ENCODE measurements at regions not wholly inside any gene's neighbourhood (a gene's known extent, or its start where the extent isn't known, plus 50 kb on each side); places are given as distances from the start of the nearest gene placed in this dataset.
"Not testable (repeated sequence)": the region's sequence is repeated elsewhere in the genome, so short reads cannot be mapped to it uniquely, and the experiment has no call there.

GRCh38 chr14:34065690-34066391, 115.0 kb upstream of the EGLN3 start:
- DNase-seq (ENCODE audit: low read depth, low spot score), result no peak

DNA sequence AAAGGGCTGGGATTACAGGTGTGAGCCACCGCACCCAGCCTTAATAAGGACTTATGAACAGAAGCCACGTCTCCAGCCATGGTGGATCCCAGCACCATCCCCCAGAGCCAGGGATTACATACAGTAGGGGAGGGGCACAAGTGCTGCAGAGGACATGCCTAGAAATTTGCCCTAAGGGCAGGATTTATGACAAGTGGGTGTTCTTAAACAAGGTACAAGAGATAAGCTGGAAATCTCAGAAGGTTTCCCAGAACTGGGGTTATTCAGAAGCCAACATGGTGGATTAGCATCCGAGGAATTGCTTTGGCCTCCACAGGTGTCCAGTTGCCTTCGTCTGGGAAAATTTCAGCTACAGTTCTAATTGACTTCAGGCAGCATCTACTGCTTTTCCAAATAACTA, 114.4 kb upstream of the EGLN3 start:
- no peak for DNase-seq (ENCODE audit: low read depth, low spot score)

DNA sequence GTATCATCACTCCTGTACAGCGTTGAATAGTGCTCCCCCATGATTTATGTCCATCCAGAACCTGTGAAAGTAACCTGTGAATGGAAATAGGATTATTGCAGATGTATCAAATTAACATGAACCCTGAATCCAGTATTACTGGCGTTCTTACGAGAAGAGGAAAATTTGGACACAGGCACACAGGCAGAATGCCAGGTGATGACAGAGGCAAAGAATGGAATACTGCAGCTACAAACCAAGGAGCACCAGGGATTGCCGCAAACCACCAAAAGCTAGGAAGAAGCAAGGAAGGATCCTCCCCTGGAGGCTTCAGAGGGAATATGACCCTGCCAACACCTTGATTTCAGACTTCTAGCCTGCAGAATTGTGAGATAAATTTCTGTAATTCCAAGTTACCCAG, 113.5 kb upstream of the EGLN3 start:
- no peak for DNase-seq (ENCODE audit: low read depth, low spot score)

DNA sequence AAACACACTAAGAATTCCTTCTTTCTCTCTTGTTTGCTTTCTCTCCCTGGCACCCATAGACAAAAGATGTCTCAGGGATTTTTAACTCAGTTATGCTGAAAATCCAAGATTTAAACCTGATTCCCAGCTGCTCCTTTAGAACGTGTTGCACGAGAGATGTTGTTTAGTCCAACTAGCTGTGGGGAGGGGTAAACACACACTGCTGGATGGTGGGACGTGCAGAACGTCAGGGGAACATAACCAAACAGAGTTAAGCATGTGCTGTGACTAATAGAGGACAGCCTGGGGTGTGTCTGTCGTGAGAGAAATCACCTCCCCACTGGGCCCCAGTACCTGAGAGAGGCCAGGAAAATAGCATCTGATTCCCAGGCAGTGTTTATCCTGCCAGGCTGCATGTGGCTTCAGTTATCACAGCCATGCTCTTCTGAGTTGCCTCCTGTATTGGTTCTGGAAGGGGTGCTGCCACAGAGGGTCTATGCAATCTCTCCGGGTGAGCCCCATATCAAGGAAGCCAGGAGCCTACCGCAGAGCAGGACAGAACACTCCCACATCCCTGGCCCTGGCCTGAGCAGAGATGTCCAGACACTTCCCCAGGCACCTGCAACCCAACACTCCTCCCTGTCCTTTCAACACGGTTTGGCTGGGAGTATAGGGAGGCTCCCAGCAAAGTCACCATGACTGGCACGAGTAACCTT, 112.7 kb upstream of the EGLN3 start:
- DNase-seq (ENCODE audit: low read depth, low spot score), result no peak

DNA sequence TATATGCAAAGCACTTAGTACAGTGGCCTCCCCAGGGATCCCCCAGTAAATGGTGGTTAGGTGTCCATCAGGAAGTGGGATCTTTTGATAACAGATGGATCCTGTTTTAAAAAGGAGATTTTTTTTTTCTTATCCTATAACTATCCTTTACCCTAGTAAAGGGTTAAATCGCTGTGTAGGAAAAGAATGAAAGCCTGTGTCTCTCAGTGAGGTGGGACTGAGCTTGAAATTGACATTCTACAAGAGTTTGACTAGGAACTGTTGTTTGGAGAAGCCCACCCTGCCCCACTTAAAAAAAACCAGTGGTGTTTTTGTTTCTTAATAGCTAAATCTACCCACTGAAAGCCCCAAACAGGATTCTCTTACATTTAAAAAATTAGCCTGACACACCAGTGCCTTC, 112.2 kb upstream of the EGLN3 start:
- DNase-seq (ENCODE audit: low read depth, low spot score), result no peak

GRCh38 chr14:34062353-34062973, 111.6 kb upstream of the EGLN3 start:
- DNase-seq (ENCODE audit: low read depth, low spot score), result no peak

DNA sequence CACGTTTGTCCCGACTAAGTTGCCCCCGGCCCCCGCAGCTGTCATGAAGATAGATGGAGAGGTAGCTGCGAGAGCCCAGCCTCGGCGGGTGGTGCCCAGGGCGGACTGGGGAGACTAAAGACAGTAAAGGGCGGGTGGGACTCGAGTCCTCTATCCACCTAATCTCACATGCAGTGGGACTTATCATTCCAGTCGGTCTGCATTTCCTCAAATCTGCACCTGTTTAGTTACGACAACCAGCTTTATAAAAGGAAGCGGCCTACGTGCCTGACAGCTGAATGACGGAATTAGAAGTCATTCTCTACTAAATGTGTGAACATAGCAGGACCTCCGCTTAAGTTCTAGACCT, 109.8 kb upstream of the EGLN3 start:
- no peak for DNase-seq (ENCODE audit: low read depth, low spot score)

GRCh38 chr14:34059925-34060650, 109.2 kb upstream of the EGLN3 start:
- peak; percentile 87 for DNase-seq (ENCODE audit: low read depth, low spot score)

DNA sequence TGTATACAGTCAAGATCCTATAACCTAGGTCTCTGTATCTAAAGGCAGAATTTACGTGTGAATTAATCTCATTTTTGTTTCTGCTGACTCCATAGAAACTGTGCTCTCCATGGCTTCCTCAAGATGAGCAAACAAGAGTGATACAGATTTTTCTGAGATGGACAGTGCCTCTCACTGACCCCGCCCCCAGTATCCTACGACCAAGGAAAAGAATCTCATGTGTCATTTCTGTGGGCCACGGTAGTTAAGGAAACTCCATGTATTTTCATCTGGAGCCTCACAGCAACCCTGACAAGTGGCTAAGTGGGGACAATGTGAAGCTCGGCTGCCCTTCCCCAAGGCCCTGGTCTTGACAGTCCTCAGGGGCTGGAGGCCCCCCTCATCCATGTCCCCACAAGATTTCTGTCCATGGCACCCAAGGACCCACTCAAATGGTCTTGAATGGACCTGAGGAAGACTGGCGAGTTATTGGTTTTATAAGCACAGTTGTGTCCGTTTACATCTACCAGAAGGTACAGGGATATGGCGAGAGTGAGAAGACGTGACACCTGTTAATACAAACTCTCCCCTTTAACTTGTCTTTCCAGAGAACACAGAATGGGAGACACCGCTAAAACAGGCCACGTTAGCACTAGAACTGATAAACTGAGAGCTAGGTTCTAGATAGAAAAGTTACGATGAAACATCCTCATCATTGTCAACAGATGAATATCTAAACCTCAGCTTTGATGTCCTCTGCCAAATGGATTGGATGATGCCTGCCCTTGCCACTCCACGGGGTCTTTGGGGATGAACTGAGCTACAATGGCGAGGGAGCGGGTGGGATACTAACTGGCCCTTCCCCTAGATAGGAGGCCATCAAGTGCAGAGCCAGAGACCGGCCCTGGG, 108.4 kb upstream of the EGLN3 start:
- no peak for DNase-seq (ENCODE audit: low read depth, low spot score)

- no peak for DNase-seq (ENCODE audit: low read depth, low spot score)
Measured at GRCh38 chr14:34058510-34058909, 107.6 kb upstream of the EGLN3 start.

GRCh38 chr14:34056046-34056445, 105.2 kb upstream of the EGLN3 start:
- DNase-seq (ENCODE audit: low read depth, low spot score), result no peak

- no peak for DNase-seq (ENCODE audit: low read depth, low spot score)
Measured at GRCh38 chr14:34055157-34055950, 104.5 kb upstream of the EGLN3 start.

DNA sequence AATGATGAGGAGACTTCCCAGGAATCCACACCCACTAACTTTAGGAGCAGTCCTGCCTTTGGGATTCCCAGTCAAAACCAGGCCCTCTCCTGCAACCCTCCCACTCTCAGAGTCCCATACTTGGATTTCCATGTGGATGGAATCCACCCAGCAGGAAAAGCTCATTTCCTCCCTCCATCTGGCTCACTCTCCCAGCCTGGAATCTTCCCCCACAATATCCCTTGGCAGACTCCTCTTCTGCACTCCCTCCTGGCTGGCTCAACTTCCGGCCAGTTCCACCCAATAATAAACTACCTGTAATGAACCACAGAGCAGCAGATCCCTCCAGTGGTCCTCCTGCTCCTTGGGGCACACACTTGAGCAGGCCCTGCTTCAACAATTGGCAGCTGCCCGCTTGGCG, 102.8 kb upstream of the EGLN3 start:
- peak; percentile 36 for DNase-seq (ENCODE audit: low read depth, low spot score)

- DNase-seq (ENCODE audit: low read depth, low spot score), result peak; percentile 85
Measured at GRCh38 chr14:34052658-34053014, 101.8 kb upstream of the EGLN3 start.

DNA sequence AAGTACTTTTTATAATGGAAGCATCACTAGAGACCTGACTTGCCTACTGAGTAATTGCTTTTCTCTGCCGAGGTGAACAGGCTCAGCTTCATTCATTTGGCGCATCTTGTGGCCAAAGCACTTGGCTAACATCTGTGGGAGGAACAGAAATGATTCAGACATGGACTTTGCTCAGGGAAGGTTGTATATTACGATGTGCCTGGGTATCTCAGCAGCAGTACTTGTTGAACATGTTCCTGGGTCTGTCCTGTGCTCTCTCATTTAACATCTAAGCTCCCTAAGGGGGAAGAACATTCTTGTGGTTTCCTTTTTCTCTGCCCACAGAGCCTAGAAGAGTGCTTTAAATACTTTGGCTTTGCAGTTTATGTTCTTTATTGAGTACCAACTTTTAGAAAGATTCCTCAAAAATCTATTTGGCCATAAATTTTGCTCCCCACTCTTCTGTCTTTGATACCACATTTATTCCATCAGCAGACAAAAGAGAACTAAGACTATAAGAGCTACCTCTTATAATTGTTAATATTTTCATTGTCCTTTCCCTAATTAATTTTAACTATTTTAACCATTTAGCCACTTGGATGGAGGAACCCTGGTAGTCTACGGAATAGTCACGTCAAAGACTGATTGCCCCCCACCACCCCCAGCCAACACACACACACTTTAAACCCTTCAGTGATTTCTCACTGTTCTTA, 101.2 kb upstream of the EGLN3 start:
- DNase-seq (ENCODE audit: low read depth, low spot score), result peak; percentile 33

DNA sequence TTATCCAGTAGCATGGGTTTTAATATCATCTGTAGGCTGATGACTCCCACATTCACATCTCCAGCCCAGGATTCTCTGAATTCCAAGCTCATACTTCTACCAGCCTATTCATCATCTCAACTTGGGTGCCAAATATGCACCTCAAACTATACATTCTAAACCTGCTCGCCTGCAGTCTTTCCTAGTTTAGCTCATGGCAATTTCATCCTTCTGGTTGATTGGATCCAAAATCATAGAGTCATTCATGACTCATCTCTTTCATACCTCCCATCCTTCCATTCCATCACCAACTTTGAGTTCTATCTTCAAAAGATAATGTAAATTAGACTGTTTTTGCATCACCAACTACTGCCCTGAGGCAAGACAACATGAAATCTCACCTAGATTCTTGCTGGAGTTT, 99.7 kb upstream of the EGLN3 start:
- no peak for DNase-seq (ENCODE audit: low read depth, low spot score)

GRCh38 chr14:34049790-34050189, 98.9 kb upstream of the EGLN3 start:
- DNase-seq (ENCODE audit: low read depth, low spot score), result no peak

DNA sequence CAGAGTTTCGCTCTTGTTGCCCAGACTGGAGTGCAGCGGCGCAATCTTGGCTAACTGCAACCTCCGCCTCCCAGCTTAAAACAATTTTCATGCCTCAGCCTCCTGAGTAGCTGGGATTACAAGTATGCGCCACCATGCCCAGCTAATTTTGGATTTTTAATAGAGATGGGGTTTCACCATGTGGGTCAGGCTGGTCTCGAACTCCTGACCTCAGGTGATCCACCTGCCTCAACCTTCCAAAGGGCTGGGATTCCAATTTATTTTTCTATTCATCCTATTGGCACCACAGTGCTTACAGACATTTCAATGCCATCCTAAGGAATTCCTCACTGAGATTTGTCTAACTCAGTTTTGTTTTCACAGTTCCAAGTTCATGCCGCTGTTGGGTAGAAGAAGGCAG, 98.3 kb upstream of the EGLN3 start:
- DNase-seq (ENCODE audit: low read depth, low spot score), result not testable (repeated sequence)

DNA sequence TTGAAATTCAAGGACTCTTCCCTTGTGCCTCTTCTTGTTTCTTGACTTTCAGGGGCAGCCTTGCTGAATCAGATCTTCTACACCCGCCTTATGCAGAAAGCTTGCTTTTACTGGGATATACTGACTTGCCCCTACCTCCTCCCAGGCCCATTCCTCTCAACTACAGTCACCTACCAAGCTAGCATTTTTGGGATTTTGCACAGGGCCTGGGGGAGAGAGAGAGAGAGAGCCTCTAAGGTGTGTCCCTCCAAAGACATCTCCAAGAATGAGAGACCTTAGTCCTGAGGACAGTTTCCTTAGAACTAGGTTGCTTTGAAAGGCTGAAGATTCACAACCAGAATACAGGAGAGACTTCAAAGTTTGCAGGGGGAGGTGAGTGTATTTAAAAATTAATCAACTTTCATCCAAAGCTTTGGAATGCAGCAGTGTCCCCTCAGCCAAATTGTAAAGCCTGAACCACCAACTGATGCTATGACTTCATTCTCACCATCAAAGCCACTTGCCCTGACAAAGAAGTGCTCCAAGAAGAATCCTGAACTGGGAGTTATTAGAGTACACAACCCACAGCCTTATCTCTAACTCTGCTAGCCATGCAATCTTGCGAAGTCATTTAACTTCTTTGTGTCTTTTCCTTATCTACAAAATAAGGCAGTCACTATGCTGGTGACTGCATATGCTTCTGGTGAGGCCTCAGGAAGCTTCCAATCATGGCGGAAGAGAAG, 96.1 kb upstream of the EGLN3 start:
- DNase-seq (ENCODE audit: low read depth, low spot score), result no peak
